Nephron progenitor cell (in vitro differentiated cells): ENCODE measurements at regions not wholly inside any gene's neighbourhood (a gene's known extent, or its start where the extent isn't known, plus 50 kb on each side); places are given as distances from the start of the nearest gene placed in this dataset.

Experiments used
- DNase-seq: peaks from one replicate; pipeline ENCODE4 v3.0.0; 2021
- H3K27ac Mint-ChIP-seq: 2 replicates; pipeline ENCODE4 v1.8.0; 2021; ENCODE audit warnings: mild to moderate bottlenecking, moderate library complexity, mixed read lengths
- H3K27me3 Mint-ChIP-seq: 2 replicates; pipeline ENCODE4 v1.8.0; 2021; ENCODE audit warnings: mild to moderate bottlenecking, low read depth, mixed read lengths; ENCODE audit not compliant: poor library complexity
- H3K36me3 Mint-ChIP-seq: 2 replicates; pipeline ENCODE4 v1.8.0; 2021; ENCODE audit warnings: low read depth, mixed read lengths
- H3K4me1 Mint-ChIP-seq: 2 replicates; pipeline ENCODE4 v1.8.0; 2021; ENCODE audit warnings: mixed read lengths
- H3K4me3 Mint-ChIP-seq: 2 replicates; pipeline ENCODE4 v1.8.0; 2021; ENCODE audit warnings: mild to moderate bottlenecking, moderate library complexity, mixed read lengths
- H3K9me3 Mint-ChIP-seq: 2 replicates; pipeline ENCODE4 v1.8.0; 2021; ENCODE audit warnings: mild to moderate bottlenecking, moderate library complexity, mixed read lengths
- CTCF ChIP-seq: fragments of 200-600 bp; sonication (generic); IDR thresholded peaks from 2 replicates; pipeline ENCODE4 v1.5.0; 2021; ENCODE audit warnings: antibody characterized with exemption

GRCh38 chr18:76730901-76731300 lies 91.5 kb upstream of the ZNF236 start:
- H3K9me3 Mint-ChIP-seq, result peaks cover 38% of the 10 kb centered on the region
- H3K4me3 Mint-ChIP-seq, result no peak overlapping the region
- H3K27ac Mint-ChIP-seq, result no peak overlapping the region
- no peaks in the 10 kb centered on the region for H3K36me3 Mint-ChIP-seq
- H3K27me3 Mint-ChIP-seq, result peaks cover 8% of the 10 kb centered on the region
- H3K4me1 Mint-ChIP-seq, result no peaks in the 10 kb centered on the region
- no peak for TF ChIP-seq CTCF
- DNase-seq, result no peak

- Mint-ChIP-seq H3K4me1 (peaks cover 11% of the 10 kb centered on the region), H3K27ac (no peak overlapping the region), H3K27me3 (peaks cover 10% of the 10 kb centered on the region), H3K36me3 (no peaks in the 10 kb centered on the region), H3K9me3 (peaks cover 50% of the 10 kb centered on the region), H3K4me3 (no peak overlapping the region)
- no peak for DNase-seq
- TF ChIP-seq CTCF, result no peak
Measured at GRCh38 chr18:76727589-76727988, 94.8 kb upstream of the ZNF236 start.

- DNase-seq, result no peak
- no peaks in the 10 kb centered on the region for H3K36me3 Mint-ChIP-seq
- peaks cover 11% of the 10 kb centered on the region for H3K4me1 Mint-ChIP-seq
- TF ChIP-seq CTCF, result no peak
- no peak overlapping the region for H3K27ac Mint-ChIP-seq
- peaks cover 10% of the 10 kb centered on the region for H3K27me3 Mint-ChIP-seq
- peaks cover 47% of the 10 kb centered on the region for H3K9me3 Mint-ChIP-seq
- H3K4me3 Mint-ChIP-seq, result no peak overlapping the region
Measured at GRCh38 chr18:76725445-76725844, 96.9 kb upstream of the ZNF236 start.

- no peak for DNase-seq
- H3K9me3 Mint-ChIP-seq, result peaks cover 23% of the 10 kb centered on the region
- TF ChIP-seq CTCF, result no peak
- H3K27ac Mint-ChIP-seq, result no peak overlapping the region
- no peak overlapping the region for H3K4me3 Mint-ChIP-seq
- peaks cover 11% of the 10 kb centered on the region for H3K4me1 Mint-ChIP-seq
- H3K27me3 Mint-ChIP-seq, result peaks cover 6% of the 10 kb centered on the region
- no peaks in the 10 kb centered on the region for H3K36me3 Mint-ChIP-seq
Measured at GRCh38 chr18:76722224-76723061, 99.9 kb upstream of the ZNF236 start.

- H3K9me3 Mint-ChIP-seq, result peaks cover 28% of the 10 kb centered on the region
- H3K27me3 Mint-ChIP-seq, result peaks cover 6% of the 10 kb centered on the region
- no peak overlapping the region for H3K4me3 Mint-ChIP-seq
- TF ChIP-seq CTCF, result no peak
- no peak for DNase-seq
- H3K27ac Mint-ChIP-seq, result no peak overlapping the region
- H3K36me3 Mint-ChIP-seq, result no peaks in the 10 kb centered on the region
- peaks cover 11% of the 10 kb centered on the region for H3K4me1 Mint-ChIP-seq
Measured at GRCh38 chr18:76721207-76721996, 101.0 kb upstream of the ZNF236 start.
